GM12875 (cell line): ENCODE measurements at regions not wholly inside any gene's neighbourhood (a gene's known extent, or its start where the extent isn't known, plus 50 kb on each side); places are given as distances from the start of the nearest gene placed in this dataset.

Experiments used
- H3K4me3 ChIP-seq: one replicate; pipeline ENCODE4 v1.5.1; 2011; ENCODE audit warnings: low read depth, low read length, control low read depth
- TF ChIP-seq, protein P1 (sequence below): IDR thresholded peaks from 2 replicates; pipeline ENCODE4 v1.5.1; 2011; ENCODE audit warnings: low read depth, mild to moderate bottlenecking, control low read depth, inconsistent platforms, low read length, moderate library complexity, borderline replicate concordance; ENCODE audit not compliant: insufficient read depth

DNA sequence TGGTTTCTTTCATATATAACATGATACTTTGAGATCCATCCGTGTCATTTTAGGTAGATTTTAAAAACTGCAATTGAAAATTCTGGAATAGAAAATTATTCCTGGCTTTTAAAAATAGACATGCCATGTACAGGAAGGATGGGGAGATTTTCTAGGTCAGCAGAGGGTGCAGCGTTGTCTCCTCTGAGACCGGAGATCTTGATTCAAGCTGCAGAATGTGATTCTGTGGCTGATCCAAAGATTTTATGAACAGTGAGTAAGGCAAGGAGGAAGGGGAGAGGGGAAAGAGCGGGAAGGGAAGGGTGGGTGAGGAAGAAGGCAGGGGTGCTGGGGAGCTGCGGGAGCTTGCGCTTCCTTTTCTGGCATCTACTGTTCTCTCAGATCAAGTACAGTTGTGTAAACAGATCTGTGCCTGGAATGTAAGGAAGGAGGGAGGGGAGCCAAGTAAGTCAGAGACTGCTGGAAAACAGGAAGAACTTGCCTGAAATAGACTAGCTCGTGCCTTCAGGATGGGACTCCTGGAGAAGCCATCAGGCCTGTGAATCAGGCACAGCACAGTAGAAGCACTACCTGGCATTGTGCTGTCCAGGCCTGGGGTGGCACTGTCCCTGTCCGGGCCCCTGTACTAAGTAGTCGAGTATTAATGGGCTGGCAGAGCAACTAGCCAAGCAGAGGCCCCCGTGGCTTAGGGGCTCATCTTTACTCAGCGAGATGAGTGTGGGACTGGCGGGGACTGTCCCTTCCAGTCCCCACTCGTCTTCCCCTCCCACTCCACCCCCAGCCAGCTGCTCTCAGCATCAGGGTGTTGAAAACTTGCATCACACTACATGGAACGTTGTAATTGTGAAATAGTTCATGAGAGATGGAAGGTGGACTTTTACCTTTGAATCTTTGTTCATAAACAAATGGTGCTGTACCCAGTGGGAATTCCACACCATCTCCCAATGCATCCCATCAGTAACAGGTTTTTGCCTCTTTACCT lies 163.5 kb downstream of the UXS1 start:
- no peak overlapping the region for H3K4me3 ChIP-seq
- TF ChIP-seq, protein P1, sequence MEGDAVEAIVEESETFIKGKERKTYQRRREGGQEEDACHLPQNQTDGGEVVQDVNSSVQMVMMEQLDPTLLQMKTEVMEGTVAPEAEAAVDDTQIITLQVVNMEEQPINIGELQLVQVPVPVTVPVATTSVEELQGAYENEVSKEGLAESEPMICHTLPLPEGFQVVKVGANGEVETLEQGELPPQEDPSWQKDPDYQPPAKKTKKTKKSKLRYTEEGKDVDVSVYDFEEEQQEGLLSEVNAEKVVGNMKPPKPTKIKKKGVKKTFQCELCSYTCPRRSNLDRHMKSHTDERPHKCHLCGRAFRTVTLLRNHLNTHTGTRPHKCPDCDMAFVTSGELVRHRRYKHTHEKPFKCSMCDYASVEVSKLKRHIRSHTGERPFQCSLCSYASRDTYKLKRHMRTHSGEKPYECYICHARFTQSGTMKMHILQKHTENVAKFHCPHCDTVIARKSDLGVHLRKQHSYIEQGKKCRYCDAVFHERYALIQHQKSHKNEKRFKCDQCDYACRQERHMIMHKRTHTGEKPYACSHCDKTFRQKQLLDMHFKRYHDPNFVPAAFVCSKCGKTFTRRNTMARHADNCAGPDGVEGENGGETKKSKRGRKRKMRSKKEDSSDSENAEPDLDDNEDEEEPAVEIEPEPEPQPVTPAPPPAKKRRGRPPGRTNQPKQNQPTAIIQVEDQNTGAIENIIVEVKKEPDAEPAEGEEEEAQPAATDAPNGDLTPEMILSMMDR = no peak

DNA sequence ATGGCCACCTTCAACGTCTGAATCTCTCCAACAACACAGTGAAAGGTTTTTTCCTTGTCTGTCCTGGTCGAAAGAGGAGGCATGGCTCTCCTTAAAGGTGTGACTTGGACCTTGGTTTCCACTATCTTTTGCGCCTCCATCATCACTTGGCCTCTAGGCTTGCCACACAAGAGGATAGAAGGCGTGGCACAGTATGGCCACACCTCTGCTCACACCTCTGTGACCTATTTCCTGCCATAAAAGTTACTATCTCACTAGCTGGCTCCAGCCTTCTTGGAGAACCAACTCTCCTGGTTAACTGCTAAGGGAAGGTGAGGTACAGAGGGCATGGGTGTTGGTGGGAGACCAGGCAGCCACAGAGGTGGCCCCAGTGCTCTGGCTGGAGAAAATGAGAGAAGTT lies 165.9 kb downstream of the UXS1 start:
- H3K4me3 ChIP-seq = no peak overlapping the region
- TF ChIP-seq, protein P1 = no peak

DNA sequence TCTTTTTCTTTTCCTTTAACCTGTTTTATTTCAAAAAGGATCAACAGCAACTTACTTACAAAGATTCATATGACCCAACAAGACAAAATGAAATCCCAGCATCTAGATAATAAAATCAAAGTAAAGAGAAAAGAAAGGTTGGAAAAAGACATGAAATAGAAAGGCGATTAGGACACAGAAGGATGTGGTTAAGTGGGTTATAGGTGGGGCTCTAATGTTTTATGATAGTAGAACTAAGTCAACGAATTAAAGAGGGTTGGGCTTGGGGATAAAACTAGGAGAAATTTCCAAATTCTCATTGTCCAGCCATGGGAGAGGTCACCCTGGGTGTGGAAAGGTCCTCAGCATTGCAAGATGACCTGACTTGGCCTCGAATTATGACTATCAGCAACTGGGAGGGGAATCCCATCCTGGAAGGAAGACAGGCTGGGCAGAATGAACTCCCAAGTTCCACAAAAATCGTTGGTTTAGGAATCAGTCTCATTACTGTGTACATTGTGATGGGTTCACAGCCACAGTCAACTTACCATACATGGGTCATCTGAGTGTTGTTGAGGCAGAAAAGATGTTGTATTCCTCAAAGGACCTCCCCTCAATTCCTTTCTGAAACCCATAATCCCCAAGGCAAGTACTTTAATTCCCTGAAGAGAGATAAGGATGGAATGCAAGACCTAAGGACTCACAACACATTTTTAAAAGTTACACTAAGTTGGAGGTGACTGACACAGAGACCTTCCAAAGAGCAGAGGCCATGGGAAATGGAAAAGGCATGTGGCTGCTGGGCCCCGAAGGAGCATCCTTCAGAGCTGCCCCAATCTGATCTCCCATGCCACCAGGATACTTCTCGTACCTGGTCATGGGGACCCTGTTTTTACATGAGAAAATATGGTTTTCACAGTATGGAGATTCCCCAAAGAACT lies 167.6 kb downstream of the UXS1 start:
- no peak overlapping the region for H3K4me3 ChIP-seq
- TF ChIP-seq, protein P1 = no peak

DNA sequence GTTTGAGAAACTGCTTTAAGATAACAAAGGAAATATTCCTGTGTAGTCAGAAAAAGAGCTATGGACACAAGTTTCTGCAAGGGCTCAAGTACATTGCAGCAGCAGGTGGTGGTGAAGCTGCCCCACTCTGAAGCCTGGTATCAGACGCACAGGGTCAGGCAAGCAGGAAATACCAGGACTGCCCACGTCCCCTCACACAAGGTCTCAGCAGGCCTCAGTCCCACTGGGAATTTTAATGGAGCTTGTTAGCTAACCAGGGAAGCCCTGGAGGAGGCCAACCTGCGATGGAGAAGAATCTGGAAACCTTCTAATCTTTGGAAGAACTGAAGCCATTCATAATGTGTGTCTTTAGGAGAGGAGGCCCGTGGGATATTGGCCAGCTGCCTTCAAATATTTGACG lies 168.3 kb downstream of the UXS1 start:
- TF ChIP-seq, protein P1 = no peak
- H3K4me3 ChIP-seq = no peak overlapping the region

DNA sequence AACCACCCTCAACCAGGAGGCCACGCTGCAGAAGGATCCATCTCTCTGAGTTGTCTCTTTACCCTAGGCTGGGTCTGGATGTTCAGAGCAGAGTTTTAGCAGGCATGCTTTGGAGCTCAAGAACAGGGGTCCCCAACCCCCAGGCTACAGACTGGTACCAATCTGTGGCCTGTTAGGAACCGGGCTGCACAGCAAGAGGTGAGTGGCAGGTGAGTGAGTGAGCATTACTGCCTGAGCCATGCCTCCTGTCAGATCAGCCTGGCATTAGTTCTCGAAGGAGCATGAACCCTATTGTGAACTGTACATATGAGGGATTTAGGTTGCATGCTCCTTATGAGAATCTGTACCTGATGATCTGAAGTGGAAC lies 172.5 kb downstream of the UXS1 start:
- no peak overlapping the region for H3K4me3 ChIP-seq
- TF ChIP-seq, protein P1 = no peak

DNA sequence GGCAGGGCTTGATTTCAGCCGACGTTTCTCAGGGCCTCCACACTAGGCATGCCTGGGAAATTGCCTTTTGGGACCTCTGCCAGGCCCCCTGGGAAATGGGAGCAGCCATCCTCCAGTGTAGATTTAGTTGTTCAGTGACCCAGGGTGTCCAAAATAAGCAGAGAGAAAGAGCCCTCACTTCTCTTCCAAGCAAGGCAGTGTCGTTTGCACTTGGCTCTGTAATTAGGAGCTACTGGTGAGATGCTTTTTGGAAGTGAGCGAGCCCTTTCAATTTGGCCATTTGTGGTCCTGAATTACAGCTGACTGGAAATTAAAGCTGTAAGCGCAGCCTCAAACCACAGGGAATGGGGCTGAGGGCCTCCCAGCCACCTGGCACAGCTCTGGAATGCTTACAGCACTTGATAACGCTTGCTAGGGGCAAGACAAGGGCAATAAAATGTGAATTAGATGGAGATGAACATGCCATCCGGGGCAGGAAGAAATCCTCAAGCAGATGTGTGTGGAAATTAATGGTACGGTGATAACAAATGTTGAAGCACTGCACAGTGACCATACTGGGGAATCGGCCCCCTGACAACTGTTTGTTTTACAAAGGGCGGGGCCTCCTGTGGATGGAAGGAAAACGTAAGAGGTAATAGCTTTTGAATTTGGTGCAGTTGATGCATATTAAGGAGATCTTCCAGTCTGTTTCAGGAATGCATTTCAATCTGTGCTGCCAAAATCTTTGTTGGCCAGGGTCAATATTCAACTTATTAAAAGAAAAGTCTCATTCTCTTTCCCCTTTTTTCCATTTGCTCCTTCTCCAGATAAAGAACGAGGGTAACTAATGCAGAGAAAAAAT lies 173.1 kb downstream of the UXS1 start:
- no peak overlapping the region for H3K4me3 ChIP-seq
- TF ChIP-seq, protein P1 = no peak
